ENCODE measurements at regions not wholly inside any gene's neighbourhood (a gene's known extent, or its start where the extent isn't known, plus 50 kb on each side); places are given as distances from the start of the nearest gene placed in this dataset.

DNA sequence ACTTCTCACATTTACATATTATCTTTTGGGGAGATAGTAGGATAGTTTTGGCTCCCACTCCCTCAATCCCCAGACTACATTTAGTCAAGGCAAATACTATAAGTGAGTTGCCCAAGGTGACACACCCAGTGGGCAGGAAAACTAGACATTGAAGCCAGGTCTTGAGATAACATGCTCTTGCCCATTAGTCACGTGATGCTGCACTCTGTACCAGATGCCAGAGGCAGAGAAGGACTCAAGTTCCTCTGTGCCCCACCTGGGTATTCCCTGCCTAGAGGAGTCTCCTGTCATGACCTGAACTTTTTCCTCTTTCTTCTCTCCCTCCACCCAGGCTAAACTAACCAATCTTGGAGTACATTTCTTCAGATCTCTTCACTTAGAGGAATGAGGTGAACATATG is 484.9 kb downstream of the BUD13 start:
- no peak for TF ChIP-seq CTCF (IDR thresholded peaks at IDR 0.05)
- no peak for TF ChIP-seq POLR2A (IDR thresholded peaks at IDR 0.05)
